Thyroid gland (tissue), 4 donors: ENCODE measurements at regions not wholly inside any gene's neighbourhood (a gene's known extent, or its start where the extent isn't known, plus 50 kb on each side); places are given as distances from the start of the nearest gene placed in this dataset.
"Not testable (repeated sequence)": the region's sequence is repeated elsewhere in the genome, so short reads cannot be mapped to it uniquely, and the experiment has no call there.

Experiments
- CTCF ChIP-seq, 6 experiments: fragments of 200-600 bp in 3 of 6; fragments of 450-650 bp in 3 of 6; sonication (generic) in 3 of 6; IDR thresholded peaks; one replicate each; pipeline ENCODE4 v1.5.1; 2016 to 2019; ENCODE audit warnings: antibody characterized with exemption in 6 of 6, mild to moderate bottlenecking in 2 of 6, inconsistent platforms in 1 of 6, moderate library complexity in 1 of 6
- POLR2A ChIP-seq, 2 donors: fragments of 450-650 bp; IDR thresholded peaks; one replicate each; pipeline ENCODE4 v1.6.1; 2017; ENCODE audit warnings: antibody characterized with exemption in 2 of 2, mild to moderate bottlenecking in 2 of 2, moderate library complexity in 1 of 2

DNA sequence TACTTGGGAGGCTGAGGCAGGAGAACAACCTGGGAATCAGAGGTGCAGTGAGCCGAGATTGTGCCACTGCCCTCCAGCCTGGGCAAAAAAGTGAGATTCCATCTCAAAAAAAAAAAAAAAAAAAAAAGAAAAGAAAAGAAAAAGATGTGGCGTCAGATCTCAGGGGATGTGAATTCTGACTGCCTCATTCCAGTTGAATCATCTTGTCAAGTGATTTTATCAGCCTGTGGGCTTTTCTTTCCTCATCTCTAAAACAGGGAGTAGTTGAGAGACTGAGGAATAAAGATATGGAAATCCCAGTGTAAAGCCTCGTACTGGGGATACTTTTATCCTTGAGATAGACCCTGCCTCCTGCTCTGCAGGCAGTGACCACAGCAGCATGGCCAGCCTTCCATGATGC, 65.9 kb downstream of the PPIAL4G start:
- TF ChIP-seq POLR2A, CTCF (IDR thresholded peaks at IDR 0.05): not testable (repeated sequence)
